H1 (cell line): ENCODE measurements at regions not wholly inside any gene's neighbourhood (a gene's known extent, or its start where the extent isn't known, plus 50 kb on each side); places are given as distances from the start of the nearest gene placed in this dataset.

Source experiments
- CHD2 ChIP-seq: IDR thresholded peaks from 2 replicates; pipeline ENCODE4 v1.6.1; 2012; ENCODE audit warnings: low read length, improper control_type of control experiment
- CTCF ChIP-seq, 3 experiments: IDR thresholded peaks; 1 replicate in 2 of 3; 2 replicates in 1 of 3; pipeline versions ENCODE4 v1.5.1 to v1.6.1; 2011; ENCODE audit warnings: low read length in 3 of 3, mild to moderate bottlenecking in 3 of 3, inconsistent platforms in 2 of 3, low read depth in 1 of 3, moderate library complexity in 1 of 3; ENCODE audit not compliant: insufficient read depth in 1 of 3; ENCODE audit errors: control extremely low read depth in 1 of 3
- EZH2 ChIP-seq: fragments of 200-600 bp; sonication (generic); IDR thresholded peaks from 2 replicates; pipeline ENCODE4 v1.7.1; 2012; ENCODE audit warnings: low read depth, mild to moderate bottlenecking, moderate library complexity, low read length, inconsistent platforms; ENCODE audit not compliant: severe bottlenecking
- MAX ChIP-seq: IDR thresholded peaks from 2 replicates; pipeline ENCODE4 v1.6.1; 2012; ENCODE audit warnings: inconsistent platforms
- POLR2A ChIP-seq, 2 experiments: IDR thresholded peaks; 1 replicate in 1 of 2; 2 replicates in 1 of 2; pipeline ENCODE4 v1.6.1; 2011; ENCODE audit warnings: low read depth in 2 of 2, low read length in 2 of 2, mild to moderate bottlenecking in 2 of 2; ENCODE audit errors: control extremely low read depth in 1 of 2
- POLR2AphosphoS5 ChIP-seq: IDR thresholded peaks from 2 replicates; pipeline ENCODE4 v1.6.1; 2011; ENCODE audit warnings: low read depth, low read length
- RBBP5 ChIP-seq: IDR thresholded peaks from 2 replicates; pipeline ENCODE4 v1.7.1; 2012; ENCODE audit warnings: low read depth, mild to moderate bottlenecking, inconsistent platforms, low read length, moderate library complexity, borderline replicate concordance
- RXRA ChIP-seq: IDR thresholded peaks from 2 replicates; pipeline ENCODE4 v1.6.1; 2011; ENCODE audit warnings: low read depth, mild to moderate bottlenecking, low read length, moderate library complexity; ENCODE audit not compliant: insufficient read depth
- SIRT6 ChIP-seq: IDR thresholded peaks from one replicate; pipeline ENCODE4 v1.7.1; 2012; ENCODE audit warnings: low read length, inconsistent platforms
- TCF12 ChIP-seq: IDR thresholded peaks from 2 replicates; pipeline ENCODE4 v1.6.1; 2011; ENCODE audit warnings: low read depth, mild to moderate bottlenecking, low read length

- TF ChIP-seq RXRA (no peak), TCF12 (no peak), POLR2A (IDR thresholded peaks at IDR 0.05; ENCODE audit: control extremely low read depth in 1 of 2, low read depth in 2 of 2, low read length in 2 of 2) (no peak), SIRT6 (no peak), MAX (no peak), RBBP5 (no peak), CTCF (IDR thresholded peaks at IDR 0.05; ENCODE audit: control extremely low read depth in 1 of 3, insufficient read depth in 1 of 3, low read depth in 1 of 3, low read length in 3 of 3) (no peak), POLR2AphosphoS5 (no peak), CHD2 (no peak), EZH2 (no peak)
These were observed 799.0 kb upstream of the TYRP1 start for GRCh38 chr9:11894136-11894535.
